Fibroblast of peridontal ligament (primary cell): ENCODE measurements at regions not wholly inside any gene's neighbourhood (a gene's known extent, or its start where the extent isn't known, plus 50 kb on each side); places are given as distances from the start of the nearest gene placed in this dataset.
"Not testable (repeated sequence)": the region's sequence is repeated elsewhere in the genome, so short reads cannot be mapped to it uniquely, and the experiment has no call there.

Source experiments
- DNase-seq: peaks from one replicate; pipeline ENCODE4 v3.0.0-alpha.2; 2010; ENCODE audit errors: extremely low read depth

DNA sequence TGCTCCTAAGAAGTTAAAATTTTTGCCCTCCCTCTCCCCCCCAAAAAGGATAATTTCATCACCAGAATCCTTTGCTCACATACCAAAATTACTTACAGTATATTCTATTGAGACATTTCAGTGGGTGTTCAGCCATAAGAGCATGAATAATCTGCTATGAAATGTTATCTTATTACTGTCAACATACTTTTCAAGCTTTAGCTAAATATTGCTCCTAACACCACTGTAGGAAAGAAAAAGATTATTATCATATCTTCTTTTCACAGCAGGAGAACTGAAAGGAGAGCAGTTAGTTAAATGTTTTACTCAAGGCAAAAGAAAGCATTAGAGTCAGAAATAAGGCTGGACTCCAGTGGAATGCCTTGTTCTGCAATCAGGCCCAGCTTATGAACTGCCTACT lies 231.0 kb upstream of the GYPA start:
- DNase-seq, result no peak

DNA sequence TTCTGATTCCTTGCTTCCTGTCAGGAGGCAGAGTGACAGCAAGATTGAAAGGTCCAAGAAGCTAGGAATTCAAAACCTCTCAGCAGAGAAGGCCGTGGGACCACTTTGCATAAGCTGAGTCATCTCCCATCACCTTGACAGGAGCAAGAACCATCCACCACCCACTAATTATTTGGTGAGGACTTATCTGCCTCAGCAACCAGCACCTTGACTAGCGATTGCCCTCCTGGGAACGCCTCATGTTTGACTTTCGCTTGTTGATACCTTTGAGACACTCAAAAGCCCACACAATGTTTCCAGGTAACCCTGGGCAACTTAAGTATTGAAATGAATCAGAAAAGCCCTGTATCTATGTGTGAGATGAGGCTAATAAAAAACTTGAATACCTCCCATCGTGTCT lies 233.5 kb upstream of the GYPA start:
- DNase-seq, result no peak

DNA sequence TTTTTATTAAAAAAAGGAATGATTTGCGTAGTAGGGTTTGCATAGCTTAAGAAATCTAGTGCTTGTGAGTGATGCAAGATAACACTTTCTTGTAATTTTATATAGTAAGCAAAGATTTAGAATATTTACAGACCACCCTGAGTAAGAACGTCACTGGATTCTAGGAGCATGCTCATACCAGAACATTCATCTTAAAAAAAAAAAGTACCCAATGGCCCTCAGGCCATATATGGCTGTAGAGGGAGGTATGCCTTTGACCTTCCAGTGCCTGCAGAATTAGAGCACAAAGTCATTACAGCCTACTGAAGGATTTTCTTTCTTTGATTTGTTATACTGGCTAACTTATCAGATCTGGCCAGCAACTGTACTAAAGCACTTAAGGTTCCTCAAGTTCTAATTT lies 236.3 kb upstream of the GYPA start:
- no peak for DNase-seq

DNA sequence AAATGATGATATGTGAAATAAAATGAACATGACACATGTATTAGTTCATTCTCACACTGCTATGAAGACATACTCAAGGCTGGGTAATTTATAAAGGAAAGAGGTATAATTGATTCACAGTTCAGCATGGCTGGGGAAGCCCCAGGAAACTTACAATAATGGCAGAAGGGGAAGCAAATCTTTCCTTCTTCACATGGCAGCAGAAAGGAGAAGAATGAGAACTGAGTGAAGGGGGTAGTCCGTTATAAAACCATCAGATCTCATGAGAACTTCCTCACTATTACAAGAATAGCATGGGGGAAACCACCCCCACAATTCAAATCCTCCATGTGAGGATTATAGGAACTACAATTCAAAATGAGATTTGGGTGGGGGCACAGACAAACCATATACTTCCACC lies 243.9 kb upstream of the GYPA start:
- no peak for DNase-seq

DNA sequence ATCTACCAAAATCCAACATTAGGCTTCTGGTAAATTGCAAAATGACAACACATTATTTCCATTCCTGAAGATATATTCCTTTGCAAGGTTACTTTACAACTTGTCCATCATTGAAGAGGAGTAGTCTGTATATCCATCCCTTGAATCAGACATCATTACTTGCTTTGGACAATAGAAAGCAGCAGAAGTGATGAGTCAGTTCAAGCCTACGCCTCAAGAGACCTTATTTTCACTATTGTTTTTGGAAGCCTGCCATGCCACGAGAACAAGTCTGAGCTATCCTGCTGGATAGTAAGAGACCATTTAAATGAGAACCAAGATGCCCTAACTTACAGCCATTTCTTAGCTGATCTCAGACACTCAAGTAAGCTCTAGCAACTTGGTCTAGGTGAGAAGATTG lies 246.0 kb upstream of the HHIP start:
- peak; percentile 7 for DNase-seq

DNA sequence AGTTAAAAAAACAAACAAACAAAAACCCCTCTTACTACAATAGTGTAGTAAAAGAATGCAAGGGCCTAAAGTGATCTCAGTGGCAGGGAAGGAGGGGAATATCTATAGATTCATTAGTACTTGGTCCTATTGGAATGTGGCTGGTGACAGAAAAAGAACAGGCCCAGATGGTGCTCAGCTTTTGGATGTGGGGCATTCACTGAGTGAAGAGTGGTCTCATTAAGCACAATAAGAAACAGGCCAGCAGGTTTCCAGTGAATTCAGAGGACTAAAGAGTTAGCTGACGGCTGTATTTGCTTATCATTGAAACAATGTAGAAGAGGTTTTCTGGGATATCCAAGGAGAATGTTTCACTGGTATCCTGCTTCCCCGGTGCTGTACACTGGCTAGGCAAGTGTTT lies 243.8 kb upstream of the HHIP start:
- DNase-seq, result no peak

DNA sequence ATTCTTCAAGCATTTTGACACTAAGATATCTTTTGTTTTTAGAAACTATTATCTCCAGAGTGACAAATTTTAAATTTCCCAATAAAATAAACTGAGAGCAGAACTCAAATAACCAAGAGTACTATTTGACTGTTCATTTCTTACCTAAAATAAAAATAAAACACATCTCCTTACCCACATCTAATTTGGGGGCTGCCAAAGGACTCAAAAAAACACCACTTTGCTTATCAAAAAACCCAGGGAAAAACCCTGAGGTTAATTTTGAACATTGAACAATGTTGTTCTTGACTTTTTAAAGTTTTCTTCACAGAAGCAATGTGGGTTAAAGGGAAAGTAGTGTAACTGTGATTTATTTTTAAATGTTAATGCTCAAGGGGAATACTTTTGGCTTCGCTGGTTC lies 243.0 kb upstream of the HHIP start:
- DNase-seq, result no peak

DNA sequence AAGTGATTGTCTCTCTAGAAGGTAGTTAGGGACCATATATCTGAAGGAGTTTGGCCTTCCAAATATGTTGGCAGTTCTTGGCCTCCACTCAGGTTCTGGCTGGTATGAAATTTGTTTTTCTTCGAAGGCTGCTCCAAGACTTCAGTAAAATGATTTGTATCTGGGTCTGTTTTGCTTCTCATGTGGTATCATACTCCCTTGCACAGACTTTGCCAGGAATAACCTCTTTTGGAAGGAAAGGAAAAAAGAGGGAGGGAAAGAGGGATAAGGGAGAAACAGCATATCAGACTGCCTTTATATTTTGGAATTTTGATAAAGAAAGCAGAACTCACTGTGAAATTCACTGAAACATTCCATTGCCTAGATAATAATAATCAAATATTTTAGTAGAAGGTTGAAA lies 242.1 kb upstream of the HHIP start:
- no peak for DNase-seq

DNA sequence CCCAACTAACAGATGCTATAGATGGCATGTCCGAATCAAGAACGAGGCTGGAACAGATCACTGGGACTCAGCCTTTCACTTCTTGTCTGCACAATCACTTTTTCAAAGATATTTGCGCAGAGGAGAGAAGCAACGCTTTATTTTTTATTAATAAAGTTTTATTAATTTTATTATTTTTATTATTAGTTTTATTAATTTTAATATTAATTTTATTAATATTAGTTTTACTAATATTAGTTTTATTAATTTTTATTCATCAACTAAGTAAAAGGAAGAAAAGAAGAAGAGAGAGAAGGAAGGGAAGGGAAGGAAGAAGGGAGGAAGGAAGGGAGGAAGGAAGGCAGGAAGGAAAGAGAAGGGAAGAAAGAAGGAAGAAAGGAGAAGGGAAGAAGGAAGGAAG lies 236.4 kb upstream of the HHIP start:
- no peak for DNase-seq

DNA sequence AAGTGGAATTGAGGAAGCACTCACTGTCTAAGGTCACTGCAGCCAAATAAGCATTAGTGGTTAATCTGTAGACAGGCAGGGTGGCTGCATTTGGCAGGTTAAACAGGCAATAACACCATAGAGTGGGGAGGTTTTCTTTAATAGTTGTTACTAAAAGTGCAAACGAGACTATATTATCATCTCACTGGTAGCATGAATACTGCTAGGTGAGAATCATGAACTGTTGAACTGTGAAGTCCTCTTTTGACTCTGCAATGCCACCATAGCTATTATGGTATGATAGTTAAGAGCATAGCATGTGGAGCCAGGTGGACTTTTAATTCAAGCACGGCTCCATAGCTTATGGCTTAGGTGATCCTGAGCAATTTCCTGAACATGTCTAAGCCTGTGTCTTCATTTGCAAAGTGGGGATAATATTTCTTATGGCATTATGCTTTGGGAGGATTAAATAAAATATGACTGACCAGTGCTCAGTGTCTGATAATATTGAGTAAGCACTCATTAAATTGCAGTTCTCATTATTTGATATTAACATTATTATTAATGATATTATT lies 235.6 kb upstream of the HHIP start:
- DNase-seq, result no peak

DNA sequence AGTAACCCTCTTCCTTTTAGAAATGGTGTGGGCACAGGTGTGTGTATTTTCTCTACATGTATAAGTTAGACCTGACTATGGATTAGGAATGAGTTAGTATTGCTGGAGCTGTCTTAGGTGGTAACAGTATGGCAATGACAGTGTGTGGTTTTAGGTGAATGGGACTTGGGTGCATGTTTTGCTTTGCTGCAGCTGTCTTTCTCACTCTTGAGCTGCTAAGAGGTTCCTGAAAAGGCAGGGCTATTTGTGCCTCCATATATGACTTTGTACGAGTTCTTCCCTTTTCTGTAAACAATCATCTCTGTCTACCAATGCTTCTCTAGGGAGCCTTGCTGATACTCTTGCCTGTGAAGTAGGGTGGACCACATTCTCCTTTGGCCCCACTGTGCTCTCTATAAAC lies 234.8 kb upstream of the HHIP start:
- no peak for DNase-seq

DNA sequence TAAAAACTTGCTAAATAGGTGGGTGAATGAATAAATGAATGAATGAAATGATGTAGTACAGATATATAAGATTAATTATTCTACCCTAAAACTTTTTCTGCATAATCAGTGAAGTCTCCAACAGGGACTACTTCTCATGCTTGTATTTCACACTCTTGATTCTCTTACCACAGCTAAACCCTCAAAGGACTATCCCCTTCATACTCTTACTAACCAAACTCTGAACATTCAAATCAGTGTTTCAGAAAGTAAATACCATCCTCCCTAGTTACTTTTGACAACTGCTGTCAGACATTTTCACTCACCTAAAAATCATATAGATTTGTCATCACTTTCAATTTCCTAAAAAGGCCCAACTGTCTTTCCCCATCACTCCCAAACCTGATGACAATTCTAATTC lies 234.3 kb upstream of the HHIP start:
- no peak for DNase-seq

DNA sequence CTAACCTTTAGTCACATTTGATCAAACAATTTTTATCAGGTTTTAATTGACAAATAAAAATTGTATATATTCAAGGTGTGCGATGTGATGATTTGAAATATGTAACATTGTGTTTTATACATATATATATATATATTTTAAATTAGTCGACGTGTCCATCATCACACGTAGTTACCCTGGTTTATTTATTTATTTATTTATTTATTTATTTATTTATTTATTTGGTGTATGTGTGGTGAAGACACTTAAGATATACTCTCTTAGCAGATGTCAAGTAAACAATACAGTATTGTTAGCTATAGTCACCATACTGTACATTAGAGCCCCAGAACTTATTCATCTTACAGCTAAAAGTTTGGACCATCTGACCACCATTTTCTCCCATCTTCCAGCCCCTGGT lies 224.9 kb upstream of the HHIP start:
- DNase-seq, result no peak

DNA sequence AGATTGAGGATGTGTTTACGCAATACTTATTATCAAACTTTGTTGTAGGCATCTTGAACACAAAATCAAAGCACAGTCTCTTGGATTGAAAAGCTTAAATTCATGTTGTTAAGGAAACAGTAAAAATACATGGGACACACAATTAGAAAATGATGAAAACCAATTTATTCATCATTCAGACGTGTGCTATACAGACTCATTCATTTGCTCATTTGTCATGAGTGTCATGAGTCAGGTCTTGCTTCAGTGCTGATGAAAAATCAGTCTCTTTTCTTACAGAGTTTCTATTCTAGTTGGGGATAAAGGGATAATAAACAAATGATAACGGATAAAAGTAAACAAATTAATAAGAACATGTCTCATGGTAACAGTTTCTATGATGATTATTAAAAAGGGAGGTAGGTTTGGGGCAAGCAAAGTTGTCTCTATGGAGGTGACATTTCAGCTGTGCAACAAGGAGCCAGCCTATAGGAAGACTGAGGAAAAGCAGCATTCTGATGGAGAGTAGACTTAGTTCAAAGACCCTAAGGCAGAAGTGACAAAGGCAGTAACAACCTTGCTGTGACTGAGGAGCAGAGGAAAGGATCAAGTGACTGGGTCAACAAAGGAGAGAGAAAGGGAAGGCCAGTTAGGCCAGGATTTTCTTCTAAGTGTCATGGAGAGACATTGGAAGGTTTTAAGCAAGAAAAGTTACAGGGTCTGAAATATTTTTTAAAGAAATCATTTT lies 224.0 kb upstream of the HHIP start:
- DNase-seq, result no peak

DNA sequence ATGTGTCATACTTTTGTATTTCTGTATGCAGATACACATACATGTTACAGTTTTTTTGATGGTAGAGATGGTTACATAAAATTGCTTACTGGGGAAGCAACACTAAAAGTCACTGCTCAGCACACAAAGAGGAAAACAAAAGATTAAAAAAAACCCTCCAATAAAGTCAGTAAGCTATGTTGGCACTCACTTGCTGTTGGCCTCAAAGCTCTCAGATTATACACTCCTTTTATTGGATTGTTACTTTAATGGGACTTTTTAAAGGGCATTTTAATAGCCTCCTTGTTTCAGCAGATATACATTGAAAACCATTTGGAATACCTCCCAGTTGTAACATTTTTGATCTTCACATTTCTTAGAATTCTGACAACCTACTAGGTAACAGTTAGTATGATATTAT lies 222.0 kb upstream of the HHIP start:
- DNase-seq, result no peak

DNA sequence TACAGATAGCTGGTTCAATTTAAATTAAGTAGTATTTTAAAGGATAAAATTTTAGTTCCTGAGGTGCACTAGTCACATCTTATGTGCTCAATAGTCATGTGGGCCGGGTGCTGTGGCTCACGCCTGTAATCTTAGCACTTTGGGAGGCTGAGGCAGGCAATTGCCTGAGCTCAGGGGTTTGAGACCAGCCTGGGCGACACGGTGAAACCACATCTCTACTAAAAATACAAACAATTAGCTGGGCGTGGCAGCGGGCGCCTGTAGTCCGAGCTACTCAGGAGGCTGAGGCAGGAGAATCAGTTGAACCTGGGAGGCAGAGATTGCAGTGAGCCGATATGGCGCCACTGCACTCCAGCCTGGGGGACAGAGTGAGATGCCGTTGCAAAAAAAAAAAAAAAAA lies 219.9 kb upstream of the HHIP start:
- DNase-seq, result not testable (repeated sequence)

DNA sequence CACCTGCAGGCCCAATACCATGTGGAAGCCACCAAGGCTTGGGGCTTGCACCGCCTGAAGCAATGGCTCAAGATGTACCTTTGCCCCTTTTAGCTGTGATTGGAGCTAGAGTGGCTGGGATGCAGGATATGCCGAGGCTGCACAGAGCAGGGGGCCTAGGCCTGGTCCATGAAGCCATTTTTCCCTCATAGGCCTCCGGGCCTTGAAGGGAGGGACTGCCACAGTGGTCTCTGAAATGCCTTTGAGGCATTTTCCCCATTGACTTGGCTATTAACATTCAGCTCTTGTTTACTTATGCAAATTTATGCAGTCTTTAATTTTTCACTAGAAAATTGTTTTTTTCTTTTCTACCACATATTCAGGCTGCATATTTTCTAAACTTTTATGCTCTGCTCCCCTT lies 203.2 kb upstream of the HHIP start:
- no peak for DNase-seq

DNA sequence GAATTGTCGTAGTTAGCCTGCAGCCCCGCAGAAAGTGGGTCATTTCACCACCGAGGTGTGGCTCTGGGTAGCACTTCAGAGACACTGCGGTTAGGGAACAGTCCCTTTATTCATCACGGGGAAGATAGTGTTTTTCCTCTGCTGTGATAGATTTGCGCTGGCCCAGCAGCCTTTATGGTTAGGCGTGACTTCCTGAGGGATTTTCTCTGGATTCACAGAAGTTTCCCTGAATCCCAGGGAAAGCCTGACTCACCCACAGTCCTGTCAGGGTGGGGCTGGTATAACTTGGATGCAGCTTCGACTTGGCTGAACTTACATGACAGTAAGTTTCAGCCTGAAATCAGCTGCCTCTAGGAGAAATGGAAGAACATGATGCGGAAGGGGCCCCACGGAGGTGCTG lies 196.3 kb upstream of the HHIP start:
- DNase-seq, result no peak

DNA sequence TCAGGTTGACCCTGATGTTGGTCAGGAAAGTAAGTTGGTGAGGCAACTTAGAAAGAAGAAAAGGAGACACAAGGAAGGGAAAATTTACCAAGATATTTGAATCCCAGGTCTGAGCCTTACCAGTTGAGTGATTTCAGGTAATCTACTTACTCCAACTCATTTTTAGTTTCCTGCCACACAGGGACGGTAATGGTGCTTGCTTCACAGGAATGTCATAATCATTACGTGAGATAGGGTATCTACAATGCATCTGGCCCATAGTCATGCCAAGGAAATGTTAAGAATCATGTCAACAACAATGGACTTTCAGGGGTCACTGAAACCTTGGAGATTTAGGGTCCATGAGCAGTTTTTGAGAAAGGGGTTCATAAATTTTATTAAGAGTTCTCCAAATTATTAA lies 195.4 kb upstream of the HHIP start:
- DNase-seq, result no peak

DNA sequence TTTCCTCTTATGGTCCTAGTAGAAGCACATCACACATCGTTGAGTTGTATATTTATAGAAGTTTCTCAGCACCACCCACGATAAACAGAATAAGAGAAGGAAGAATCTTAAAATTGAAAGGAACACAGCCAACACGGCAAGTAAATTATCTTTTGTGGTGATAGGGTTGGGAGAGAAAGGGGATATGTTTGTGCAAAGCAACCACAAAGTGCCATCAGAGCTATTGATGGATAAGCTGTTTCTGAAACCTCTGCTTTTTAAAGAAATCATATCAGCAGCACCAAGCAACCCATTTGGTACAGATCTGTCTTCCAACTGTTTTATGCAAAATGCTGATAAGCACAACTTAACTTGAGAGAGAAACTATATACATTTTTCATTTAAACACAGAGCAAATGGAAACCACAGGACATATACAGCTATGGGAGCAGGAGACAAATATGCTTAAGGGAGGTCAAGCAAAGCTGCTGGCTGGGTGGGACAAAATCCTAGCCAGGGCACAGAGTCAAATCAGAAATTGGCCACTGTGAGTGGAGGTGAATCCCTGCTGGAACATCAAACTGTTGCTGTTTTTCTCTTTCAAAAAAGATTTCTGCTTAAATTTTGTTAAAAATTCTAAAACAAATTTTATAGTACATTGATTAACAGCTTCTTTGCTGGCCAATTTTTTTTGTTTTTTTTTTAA lies 194.0 kb upstream of the HHIP start:
- no peak for DNase-seq

DNA sequence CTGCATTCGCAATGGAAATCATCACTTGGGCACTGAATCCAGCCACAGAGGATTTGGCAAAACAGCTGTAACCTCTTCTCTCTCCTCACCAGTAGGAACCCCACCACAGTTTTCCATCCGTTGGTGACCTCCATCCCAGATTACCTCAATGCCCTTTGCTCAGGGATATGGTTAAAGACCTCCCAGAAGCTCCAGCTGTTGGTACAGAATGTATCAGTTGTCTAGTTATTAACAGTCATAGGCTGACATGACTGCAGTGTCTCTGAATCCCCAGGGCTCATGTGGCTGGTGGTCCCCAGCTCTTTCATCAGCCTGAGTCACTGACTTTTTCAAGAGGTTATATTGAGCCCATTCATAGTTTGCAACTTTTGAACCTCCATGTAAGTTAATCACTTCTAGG lies 189.8 kb upstream of the HHIP start:
- DNase-seq, result no peak

DNA sequence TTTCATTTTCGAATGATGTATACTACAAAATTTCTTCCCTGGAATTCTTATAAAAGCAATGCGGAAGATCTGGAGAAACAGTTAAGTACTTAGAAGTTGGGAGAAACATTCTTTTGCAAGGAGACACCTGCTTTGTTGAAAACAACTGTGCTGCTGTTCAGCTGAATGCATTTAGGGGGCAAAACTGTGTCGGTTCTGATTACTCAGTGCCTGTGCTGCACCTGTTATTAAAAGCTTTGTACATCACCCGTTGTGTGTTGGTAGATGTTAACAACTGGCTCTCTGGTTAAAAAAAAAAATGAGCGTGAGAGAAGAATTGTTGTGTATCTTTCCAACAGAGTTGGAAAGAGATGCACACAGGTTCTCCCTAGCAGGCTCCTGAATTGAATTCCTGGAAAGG lies 184.1 kb upstream of the HHIP start:
- no peak for DNase-seq

DNA sequence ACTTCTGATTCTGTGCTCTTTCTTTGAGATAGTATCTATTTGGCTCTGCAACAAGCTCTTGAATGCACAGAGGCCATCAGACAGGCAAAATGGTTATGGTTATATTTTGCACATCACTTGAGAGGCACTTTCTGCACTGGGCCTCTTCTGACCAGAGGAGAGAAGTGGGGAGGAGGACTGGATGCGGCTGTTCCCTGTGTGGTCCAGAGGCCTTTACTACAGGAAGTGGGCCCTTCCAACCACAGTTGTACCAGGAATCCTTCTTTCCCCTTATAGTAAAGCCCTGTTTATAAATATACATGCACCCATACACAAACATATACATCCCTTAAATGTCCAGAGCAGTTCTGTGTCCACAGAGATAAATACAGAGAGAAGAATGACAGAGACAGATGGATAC lies 182.7 kb upstream of the HHIP start:
- DNase-seq, result no peak

DNA sequence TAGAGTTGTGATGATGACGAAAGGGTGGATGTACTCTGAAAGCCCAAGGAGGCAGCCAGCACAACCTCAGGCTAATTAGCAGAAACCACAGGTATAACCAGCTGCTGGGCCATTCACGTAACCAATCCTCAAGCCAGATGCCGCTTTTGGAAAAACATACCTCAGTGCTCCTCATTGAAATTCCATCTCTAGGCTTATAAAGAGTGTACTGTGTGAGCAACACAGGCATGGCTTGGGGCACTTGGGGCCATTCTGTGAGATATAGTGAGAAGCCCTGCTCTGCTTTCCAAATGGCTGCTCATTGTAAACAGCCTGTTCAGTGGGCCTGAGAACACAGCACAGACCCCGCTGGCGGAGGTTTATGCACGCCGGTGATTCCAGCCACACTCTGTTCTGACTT lies 182.1 kb upstream of the HHIP start:
- DNase-seq, result no peak
